8988T (cell line): ENCODE measurements at regions not wholly inside any gene's neighbourhood (a gene's known extent, or its start where the extent isn't known, plus 50 kb on each side); places are given as distances from the start of the nearest gene placed in this dataset.

ENCODE experiments used
- DNase-seq: peaks from one replicate; pipeline ENCODE4 v3.0.0; 2011

GRCh38 chr9:108083160-108083750, 593.7 kb upstream of the KLF4 start:
- no peak for DNase-seq

GRCh38 chr9:108081112-108081511, 591.5 kb upstream of the KLF4 start:
- DNase-seq = no peak

- DNase-seq = no peak
Measured at GRCh38 chr9:108080285-108080684, 590.7 kb upstream of the KLF4 start.

GRCh38 chr9:108078811-108079210, 589.2 kb upstream of the KLF4 start:
- no peak for DNase-seq

- no peak for DNase-seq
Measured at GRCh38 chr9:108078375-108078774, 588.8 kb upstream of the KLF4 start.

GRCh38 chr9:108077556-108077955, 588.0 kb upstream of the KLF4 start:
- DNase-seq = no peak

GRCh38 chr9:108074900-108075299, 585.3 kb upstream of the KLF4 start:
- no peak for DNase-seq

GRCh38 chr9:108073823-108074222, 584.3 kb upstream of the KLF4 start:
- DNase-seq = no peak

GRCh38 chr9:108072740-108073139, 583.2 kb upstream of the KLF4 start:
- no peak for DNase-seq

- DNase-seq = no peak
Measured at GRCh38 chr9:108070861-108071260, 581.3 kb upstream of the KLF4 start.

- no peak for DNase-seq
Measured at GRCh38 chr9:108069991-108070390, 580.4 kb upstream of the KLF4 start.

- DNase-seq = no peak
Measured at GRCh38 chr9:108062680-108063079, 573.1 kb upstream of the KLF4 start.

- no peak for DNase-seq
Measured at GRCh38 chr9:108060175-108060574, 570.6 kb upstream of the KLF4 start.

GRCh38 chr9:108058135-108058814, 568.7 kb upstream of the KLF4 start:
- DNase-seq = no peak

GRCh38 chr9:108057421-108058134, 568.0 kb upstream of the KLF4 start:
- DNase-seq = no peak

GRCh38 chr9:108056805-108057386, 567.3 kb upstream of the KLF4 start:
- no peak for DNase-seq

GRCh38 chr9:108056084-108056804, 566.7 kb upstream of the KLF4 start:
- DNase-seq = no peak

- DNase-seq = no peak
Measured at GRCh38 chr9:108054131-108054630, 564.6 kb upstream of the KLF4 start.

- no peak for DNase-seq
Measured at GRCh38 chr9:108053555-108054061, 564.0 kb upstream of the KLF4 start.

- DNase-seq = no peak
Measured at GRCh38 chr9:108052431-108053080, 563.0 kb upstream of the KLF4 start.

- no peak for DNase-seq
Measured at GRCh38 chr9:108050894-108051293, 561.3 kb upstream of the KLF4 start.
